Astrocyte (in vitro differentiated cells and primary cell): ENCODE measurements at regions not wholly inside any gene's neighbourhood (a gene's known extent, or its start where the extent isn't known, plus 50 kb on each side); places are given as distances from the start of the nearest gene placed in this dataset.

Experiments used
- CTCF ChIP-seq: IDR thresholded peaks from 2 replicates; pipeline ENCODE4 v1.5.1; 2011; ENCODE audit warnings: low read depth, mild to moderate bottlenecking, inconsistent platforms, low read length, moderate library complexity; ENCODE audit not compliant: insufficient read depth
- EZH2 ChIP-seq: IDR thresholded peaks from 2 replicates; pipeline ENCODE4 v1.6.1; 2012; ENCODE audit warnings: mild to moderate bottlenecking, low read length, inconsistent platforms; ENCODE audit not compliant: insufficient read depth

GRCh38 chr9:100774326-100774725, 196.4 kb downstream of the CAVIN4 start:
- TF ChIP-seq CTCF (no peak), EZH2 (no peak)
